OCI-LY3 (cell line): ENCODE measurements at regions not wholly inside any gene's neighbourhood (a gene's known extent, or its start where the extent isn't known, plus 50 kb on each side); places are given as distances from the start of the nearest gene placed in this dataset.

Experiments
- EZH2phosphoT487 ChIP-seq: fragments of 200-600 bp; shearing (Covaris generic); IDR thresholded peaks from 2 replicates; pipeline ENCODE4 v1.6.1; 2018; ENCODE audit warnings: antibody characterized with exemption, mixed run types, low read depth
- TF ChIP-seq, protein P1 (sequence below): fragments of 200-600, 300-600 bp; sonication (generic); IDR thresholded peaks from 2 replicates; pipeline ENCODE4 v1.5.1; 2014; ENCODE audit warnings: antibody characterized with exemption, low read length, low read depth

- no peak for TF ChIP-seq EZH2phosphoT487
- TF ChIP-seq, protein P1, sequence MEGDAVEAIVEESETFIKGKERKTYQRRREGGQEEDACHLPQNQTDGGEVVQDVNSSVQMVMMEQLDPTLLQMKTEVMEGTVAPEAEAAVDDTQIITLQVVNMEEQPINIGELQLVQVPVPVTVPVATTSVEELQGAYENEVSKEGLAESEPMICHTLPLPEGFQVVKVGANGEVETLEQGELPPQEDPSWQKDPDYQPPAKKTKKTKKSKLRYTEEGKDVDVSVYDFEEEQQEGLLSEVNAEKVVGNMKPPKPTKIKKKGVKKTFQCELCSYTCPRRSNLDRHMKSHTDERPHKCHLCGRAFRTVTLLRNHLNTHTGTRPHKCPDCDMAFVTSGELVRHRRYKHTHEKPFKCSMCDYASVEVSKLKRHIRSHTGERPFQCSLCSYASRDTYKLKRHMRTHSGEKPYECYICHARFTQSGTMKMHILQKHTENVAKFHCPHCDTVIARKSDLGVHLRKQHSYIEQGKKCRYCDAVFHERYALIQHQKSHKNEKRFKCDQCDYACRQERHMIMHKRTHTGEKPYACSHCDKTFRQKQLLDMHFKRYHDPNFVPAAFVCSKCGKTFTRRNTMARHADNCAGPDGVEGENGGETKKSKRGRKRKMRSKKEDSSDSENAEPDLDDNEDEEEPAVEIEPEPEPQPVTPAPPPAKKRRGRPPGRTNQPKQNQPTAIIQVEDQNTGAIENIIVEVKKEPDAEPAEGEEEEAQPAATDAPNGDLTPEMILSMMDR = no peak
Measured at GRCh38 chr6:27748661-27749060, 163.5 kb downstream of the OR2B2 start.
